Endothelial cell of umbilical vein (primary cell): ENCODE measurements at regions not wholly inside any gene's neighbourhood (a gene's known extent, or its start where the extent isn't known, plus 50 kb on each side); places are given as distances from the start of the nearest gene placed in this dataset.
"Not testable (repeated sequence)": the region's sequence is repeated elsewhere in the genome, so short reads cannot be mapped to it uniquely, and the experiment has no call there.

Source experiments
- BruUV-seq: library from RNA; stranded (reverse); fragments of 400-500 nt; replicated peaks from 2 replicates; lab custom pipeline; 2021; lab: Mats Ljungman, UMichigan
- CTCF ChIA-PET: fragments of 300-600, 350-600 bp; sonication (Branson Sonifier 250); formaldehyde crosslinking; loops from one replicate; lab custom pipeline; 2021; ENCODE audit warnings: antibody characterized with exemption, inconsistent platforms; lab: Charles Lee
- POLR2A ChIA-PET: fragments of 300-600, 350-600 bp; sonication (Branson Sonifier 250); formaldehyde crosslinking; loops from one replicate; lab custom pipeline; 2021; ENCODE audit warnings: antibody characterized with exemption, inconsistent platforms; lab: Charles Lee
- DNase-seq: peaks from one replicate; pipeline ENCODE4 v3.0.0-alpha.2; 2011; ENCODE audit warnings: low read depth, low spot score
- FAIRE-seq: peaks from 2 replicates; lab custom pipeline; 2011; peaks lifted over from hg19 to GRCh38; lab: Jason Lieb, UNC
- H2AFZ ChIP-seq: 2 replicates; pipeline ENCODE4 v1.6.0; 2012; ENCODE audit warnings: low read depth, low read length, control low read depth, inconsistent platforms
- H3K27ac ChIP-seq: 2 replicates; pipeline ENCODE4 v1.5.1; 2011; ENCODE audit warnings: low read depth, mild to moderate bottlenecking, control low read depth, low read length, moderate library complexity; ENCODE audit not compliant: insufficient read depth
- H3K27me3 ChIP-seq, 2 experiments: 2 replicates each; pipeline versions ENCODE4 v1.6.0 to v1.6.1; 2011; ENCODE audit warnings: low read length in 2 of 2, mixed read lengths in 1 of 2; ENCODE audit not compliant: control insufficient read depth in 2 of 2, insufficient read depth in 2 of 2
- H3K36me3 ChIP-seq, 2 experiments: 2 replicates in 1 of 2; 3 replicates in 1 of 2; pipeline ENCODE4 v1.5.1; 2011; ENCODE audit warnings: low read length in 2 of 2, mild to moderate bottlenecking in 1 of 2, moderate library complexity in 1 of 2; ENCODE audit not compliant: control insufficient read depth in 2 of 2, insufficient read depth in 2 of 2; ENCODE audit errors: extremely low read depth in 1 of 2
- H3K4me1 ChIP-seq: 3 replicates; pipeline ENCODE4 v1.5.1; 2011; ENCODE audit warnings: mild to moderate bottlenecking, low read length; ENCODE audit not compliant: control insufficient read depth, insufficient read depth; ENCODE audit errors: extremely low read depth
- H3K4me2 ChIP-seq: 2 replicates; pipeline ENCODE4 v1.6.1; 2011; ENCODE audit warnings: low read length, control low read depth, mixed read lengths; ENCODE audit not compliant: insufficient read depth
- H3K4me3 ChIP-seq, 3 experiments: fragments of 200-600 bp in 1 of 3; sonication (generic), shearing (Covaris generic) in 1 of 3; replicated peaks in 1 of 3; 2 replicates each; pipeline ENCODE4 v1.5.1; 2011 to 2016; ENCODE audit warnings: control low read depth in 3 of 3, low read length in 3 of 3, mild to moderate bottlenecking in 2 of 3, inconsistent platforms in 1 of 3, low read depth in 1 of 3, moderate library complexity in 1 of 3; ENCODE audit not compliant: insufficient read depth in 1 of 3
- H3K79me2 ChIP-seq: 2 replicates; pipeline ENCODE4 v1.6.0; 2012; ENCODE audit warnings: low read length, inconsistent platforms; ENCODE audit not compliant: control insufficient read depth, insufficient read depth
- H3K9ac ChIP-seq: replicated peaks from 2 replicates; pipeline ENCODE3; 2011; ENCODE audit warnings: low read length, control low read depth; ENCODE audit not compliant: insufficient read depth; ENCODE audit errors: extremely low read depth
- H3K9me1 ChIP-seq: replicated peaks from 3 replicates; pipeline ENCODE4 v1.6.0; 2011; ENCODE audit warnings: mild to moderate bottlenecking, low read length; ENCODE audit not compliant: control insufficient read depth, insufficient read depth; ENCODE audit errors: extremely low read depth
- H3K9me3 ChIP-seq: replicated peaks from 2 replicates; pipeline ENCODE4 v1.5.1; 2012; ENCODE audit warnings: low read length, inconsistent platforms; ENCODE audit not compliant: control insufficient read depth, insufficient read depth
- H4K20me1 ChIP-seq: replicated peaks from 2 replicates; pipeline ENCODE3; 2011; ENCODE audit warnings: mild to moderate bottlenecking, low read length; ENCODE audit not compliant: control insufficient read depth, insufficient read depth; ENCODE audit errors: extremely low read depth
- EZH2 ChIP-seq: IDR thresholded peaks from 2 replicates; pipeline ENCODE4 v1.6.1; 2012; ENCODE audit warnings: borderline replicate concordance, low read depth, mild to moderate bottlenecking, moderate library complexity, low read length, inconsistent platforms; ENCODE audit not compliant: severe bottlenecking
- FOS ChIP-seq: IDR thresholded peaks from 2 replicates; pipeline ENCODE4 v1.6.1; 2011; ENCODE audit warnings: mild to moderate bottlenecking, low read length, moderate library complexity, borderline replicate concordance; ENCODE audit not compliant: insufficient read depth
- GATA2 ChIP-seq: IDR thresholded peaks from 2 replicates; pipeline ENCODE4 v1.7.0; 2011; ENCODE audit warnings: low read depth, mild to moderate bottlenecking, moderate library complexity, mixed read lengths, low read length; ENCODE audit not compliant: insufficient read length, insufficient read depth
- JUN ChIP-seq: IDR thresholded peaks from 2 replicates; pipeline ENCODE4 v1.6.1; 2011; ENCODE audit warnings: borderline replicate concordance, low read depth; ENCODE audit not compliant: insufficient read length, insufficient read depth
- MYC ChIP-seq: IDR thresholded peaks from one replicate; pipeline ENCODE4 v1.6.1; 2011; ENCODE audit warnings: mild to moderate bottlenecking, low read depth, low read length
- POLR2A ChIP-seq: IDR thresholded peaks from 2 replicates; pipeline ENCODE4 v1.6.1; 2012; ENCODE audit warnings: low read depth, mild to moderate bottlenecking, control low read depth, low read length
- POLR2AphosphoS5 ChIP-seq: IDR thresholded peaks from 2 replicates; pipeline ENCODE4 v1.6.1; 2012; ENCODE audit warnings: low read depth, mild to moderate bottlenecking, control low read depth, low read length, moderate library complexity; ENCODE audit not compliant: insufficient read depth
- dilution Hi-C: fragments of 300-500 bp; cut with MboI; formaldehyde crosslinking; loops from one replicate; pipeline ENCODE4 v1.15.0; 2019; ENCODE audit warnings: low sequenced_read_pairs; ENCODE audit not compliant: extremely low pct_ligation_motif_present
- intact Hi-C: fragments of 100-400 bp; cut with micrococcal nuclease; formaldehyde crosslinking; loops from one replicate; pipeline ENCODE4 v1.10.0; 2022
- TF ChIP-seq, protein P1 (sequence below): IDR thresholded peaks from 2 replicates; pipeline ENCODE4 v1.6.1; 2011; ENCODE audit not compliant: insufficient read depth, insufficient read length
- TF ChIP-seq, protein P2 (sequence below), 2 donors: IDR thresholded peaks; 1 replicate in 1 of 2; 2 replicates in 1 of 2; pipeline ENCODE4 v1.5.1; 2011; ENCODE audit warnings: low read length in 2 of 2, mild to moderate bottlenecking in 2 of 2, moderate library complexity in 2 of 2, control low read depth in 1 of 2, inconsistent platforms in 1 of 2, low read depth in 1 of 2; ENCODE audit not compliant: insufficient read depth in 1 of 2; ENCODE audit errors: extremely low read depth in 1 of 2

DNA sequence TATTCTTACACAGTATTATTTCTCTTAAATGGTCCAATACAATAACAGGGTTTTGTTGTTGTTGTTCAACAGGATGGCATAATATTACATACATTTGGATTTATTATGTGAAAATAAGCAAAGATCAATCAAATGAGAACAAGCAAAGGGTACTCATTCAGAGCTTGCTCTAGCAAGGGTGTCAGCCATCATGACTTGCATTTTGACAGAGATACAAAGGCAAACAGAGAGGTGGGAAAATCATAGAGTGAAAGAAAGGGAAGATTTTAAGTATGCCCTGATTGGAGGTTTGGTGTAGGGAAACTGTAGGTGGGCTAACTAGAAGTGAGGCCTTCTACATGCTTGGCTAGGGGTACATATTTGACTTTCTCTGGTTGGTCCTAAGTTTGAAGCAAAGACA is 109.1 kb upstream of the BCHE start:
- DNase-seq: no peak
- Histone ChIP-seq H2AFZ (no peak overlapping the region), H3K9ac (no peak overlapping the region), H3K27me3 (no peaks in the 10 kb centered on the region), H3K27ac (no peak overlapping the region), H3K4me1 (no peaks in the 10 kb centered on the region), H3K79me2 (no peaks in the 10 kb centered on the region), H3K36me3 (no peaks in the 10 kb centered on the region), H3K9me3 (no peaks in the 10 kb centered on the region), H4K20me1 (no peaks in the 10 kb centered on the region), H3K4me2 (no peak overlapping the region), H3K9me1 (no peaks in the 10 kb centered on the region), H3K4me3 (no peak overlapping the region)
- FAIRE-seq: no peak
- ChIA-PET POLR2A (no interaction called here), CTCF (no interaction called here)
- TF ChIP-seq, protein P1, sequence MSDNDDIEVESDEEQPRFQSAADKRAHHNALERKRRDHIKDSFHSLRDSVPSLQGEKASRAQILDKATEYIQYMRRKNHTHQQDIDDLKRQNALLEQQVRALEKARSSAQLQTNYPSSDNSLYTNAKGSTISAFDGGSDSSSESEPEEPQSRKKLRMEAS: no peak
- intact Hi-C loops (no loop called here), dilution Hi-C loops (no loop called here)
- BruUV-seq: no TSS peak

DNA sequence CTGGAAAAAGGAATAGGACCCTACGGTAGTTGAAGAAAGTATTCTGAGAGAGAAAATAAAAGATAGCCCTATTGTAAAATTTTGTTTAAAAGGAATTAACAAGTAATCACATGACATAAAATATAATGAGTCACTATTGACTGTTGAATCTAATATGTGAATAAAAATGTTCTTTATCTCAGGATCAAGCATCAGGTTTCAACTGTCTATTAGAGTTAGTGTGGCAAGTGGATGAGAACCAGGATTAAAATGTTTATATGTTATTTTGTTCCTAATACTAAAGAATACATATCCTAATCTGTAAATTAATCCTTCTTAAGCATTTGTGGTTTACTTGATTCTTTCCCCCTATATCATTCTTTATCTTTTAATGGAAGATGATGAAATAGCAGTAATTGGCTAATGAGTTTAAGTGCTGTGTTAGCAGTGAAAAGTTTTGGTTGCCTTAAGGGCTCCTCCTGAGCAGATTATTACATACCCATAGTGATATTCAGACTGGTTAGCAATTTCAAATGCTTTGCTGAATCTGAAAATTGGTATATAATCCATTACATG is 101.8 kb upstream of the BCHE start:
- Histone ChIP-seq H3K36me3 (no peaks in the 10 kb centered on the region), H3K4me3 (no peak overlapping the region), H3K9me3 (no peaks in the 10 kb centered on the region), H3K4me1 (no peaks in the 10 kb centered on the region), H3K9ac (no peak overlapping the region), H3K9me1 (no peaks in the 10 kb centered on the region), H2AFZ (no peak overlapping the region), H3K27me3 (no peaks in the 10 kb centered on the region), H3K79me2 (no peaks in the 10 kb centered on the region), H3K27ac (no peak overlapping the region), H3K4me2 (no peak overlapping the region), H4K20me1 (no peaks in the 10 kb centered on the region)
- BruUV-seq: no TSS peak
- DNase-seq (no peak), FAIRE-seq (no peak)
- POLR2A ChIA-PET: no interaction called here
- dilution Hi-C loops: no loop called here
- intact Hi-C loops: no loop called here
- TF ChIP-seq, protein P2, sequence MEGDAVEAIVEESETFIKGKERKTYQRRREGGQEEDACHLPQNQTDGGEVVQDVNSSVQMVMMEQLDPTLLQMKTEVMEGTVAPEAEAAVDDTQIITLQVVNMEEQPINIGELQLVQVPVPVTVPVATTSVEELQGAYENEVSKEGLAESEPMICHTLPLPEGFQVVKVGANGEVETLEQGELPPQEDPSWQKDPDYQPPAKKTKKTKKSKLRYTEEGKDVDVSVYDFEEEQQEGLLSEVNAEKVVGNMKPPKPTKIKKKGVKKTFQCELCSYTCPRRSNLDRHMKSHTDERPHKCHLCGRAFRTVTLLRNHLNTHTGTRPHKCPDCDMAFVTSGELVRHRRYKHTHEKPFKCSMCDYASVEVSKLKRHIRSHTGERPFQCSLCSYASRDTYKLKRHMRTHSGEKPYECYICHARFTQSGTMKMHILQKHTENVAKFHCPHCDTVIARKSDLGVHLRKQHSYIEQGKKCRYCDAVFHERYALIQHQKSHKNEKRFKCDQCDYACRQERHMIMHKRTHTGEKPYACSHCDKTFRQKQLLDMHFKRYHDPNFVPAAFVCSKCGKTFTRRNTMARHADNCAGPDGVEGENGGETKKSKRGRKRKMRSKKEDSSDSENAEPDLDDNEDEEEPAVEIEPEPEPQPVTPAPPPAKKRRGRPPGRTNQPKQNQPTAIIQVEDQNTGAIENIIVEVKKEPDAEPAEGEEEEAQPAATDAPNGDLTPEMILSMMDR (IDR thresholded peaks at IDR 0.05; ENCODE audit: extremely low read depth in 1 of 2, insufficient read depth in 1 of 2, low read depth in 1 of 2, low read length in 2 of 2): no peak
- TF ChIP-seq EZH2: no peak
- no peak for TF ChIP-seq GATA2
- TF ChIP-seq, protein P1: no peak
- no peak for TF ChIP-seq POLR2AphosphoS5
- TF ChIP-seq FOS: no peak
- no peak for TF ChIP-seq POLR2A
- TF ChIP-seq MYC: no peak
- TF ChIP-seq JUN: no peak
- CTCF ChIA-PET: no interaction called here

DNA sequence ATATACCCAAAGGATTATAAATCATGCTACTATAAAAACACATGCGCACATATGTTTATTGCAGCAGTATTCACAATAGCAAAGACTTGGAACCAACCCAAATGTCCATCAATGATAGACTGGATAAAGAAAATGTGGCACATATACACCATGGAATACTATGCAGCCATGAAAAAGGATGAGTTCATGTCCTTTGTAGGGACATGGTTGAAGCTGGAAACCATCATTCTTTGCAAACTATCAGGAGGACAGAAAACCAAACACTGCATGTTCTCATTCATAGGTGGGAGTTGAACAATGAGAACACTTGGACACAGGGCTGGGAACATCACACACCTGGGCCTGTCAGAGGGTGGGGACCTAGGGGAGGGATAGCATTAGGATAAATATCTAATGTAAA is 98.9 kb upstream of the BCHE start:
- H3K4me1 ChIP-seq, H3K9me3 ChIP-seq, dilution Hi-C loops, POLR2A ChIA-PET, H3K27ac ChIP-seq, H3K9ac ChIP-seq, intact Hi-C loops, FAIRE-seq, H4K20me1 ChIP-seq, CTCF ChIA-PET, H3K36me3 ChIP-seq, BruUV-seq, H3K27me3 ChIP-seq, H3K4me3 ChIP-seq, H3K9me1 ChIP-seq, H3K4me2 ChIP-seq, H3K79me2 ChIP-seq, DNase-seq, H2AFZ ChIP-seq: not testable (repeated sequence)
